SK-N-SH treated with all-trans-retinoic acid at 6 μM for 48 hours (cell line): ENCODE measurements at regions not wholly inside any gene's neighbourhood (a gene's known extent, or its start where the extent isn't known, plus 50 kb on each side); places are given as distances from the start of the nearest gene placed in this dataset.

Experiments used
- ISL1 ChIP-seq: fragments of 250-450 bp; sonication (Bioruptor Pico); IDR thresholded peaks from 2 replicates; pipeline ENCODE4 v2.1.2; 2022; ENCODE audit warnings: mild to moderate bottlenecking, moderate library complexity
- PPARA ChIP-seq: fragments of 250-450 bp; sonication (Bioruptor Pico); IDR thresholded peaks from 2 replicates; pipeline ENCODE4 v1.5.0; 2020; ENCODE audit warnings: mild to moderate bottlenecking, borderline replicate concordance
- RARB ChIP-seq: fragments of 250-450 bp; sonication (Bioruptor Pico); IDR thresholded peaks from 2 replicates; pipeline ENCODE4 v1.8.0; 2021; ENCODE audit warnings: mild to moderate bottlenecking, moderate library complexity
- TCF4 ChIP-seq: fragments of 250-450 bp; sonication (Bioruptor Pico); IDR thresholded peaks from 2 replicates; pipeline ENCODE4 v1.8.0; 2021; ENCODE audit warnings: mild to moderate bottlenecking, moderate library complexity, borderline replicate concordance
- ZFP3 ChIP-seq: fragments of 250-450 bp; sonication (Bioruptor Pico); IDR thresholded peaks from 2 replicates; pipeline ENCODE4 v1.5.0; 2020; ENCODE audit warnings: mild to moderate bottlenecking, moderate library complexity
- ZFP30 ChIP-seq: fragments of 450-650 bp; formaldehyde crosslinking; IDR thresholded peaks from 2 replicates; pipeline ENCODE4 v1.5.0; 2022; ENCODE audit warnings: mild to moderate bottlenecking, moderate library complexity
- TF ChIP-seq, protein P1 (sequence below): fragments of 250-450 bp; sonication (Bioruptor Pico); IDR thresholded peaks from 2 replicates; pipeline ENCODE4 v1.5.1; 2020; ENCODE audit warnings: low read depth, mild to moderate bottlenecking, moderate library complexity
- TF ChIP-seq, protein P2 (sequence below): fragments of 250-450 bp; sonication (Bioruptor Pico); IDR thresholded peaks from 2 replicates; pipeline ENCODE4 v1.8.0; 2021; ENCODE audit warnings: low read depth, mild to moderate bottlenecking, moderate library complexity, borderline replicate concordance

- no peak for TF ChIP-seq ZFP3 (CRISPR knock-in tag)
- TF ChIP-seq, protein P1, sequence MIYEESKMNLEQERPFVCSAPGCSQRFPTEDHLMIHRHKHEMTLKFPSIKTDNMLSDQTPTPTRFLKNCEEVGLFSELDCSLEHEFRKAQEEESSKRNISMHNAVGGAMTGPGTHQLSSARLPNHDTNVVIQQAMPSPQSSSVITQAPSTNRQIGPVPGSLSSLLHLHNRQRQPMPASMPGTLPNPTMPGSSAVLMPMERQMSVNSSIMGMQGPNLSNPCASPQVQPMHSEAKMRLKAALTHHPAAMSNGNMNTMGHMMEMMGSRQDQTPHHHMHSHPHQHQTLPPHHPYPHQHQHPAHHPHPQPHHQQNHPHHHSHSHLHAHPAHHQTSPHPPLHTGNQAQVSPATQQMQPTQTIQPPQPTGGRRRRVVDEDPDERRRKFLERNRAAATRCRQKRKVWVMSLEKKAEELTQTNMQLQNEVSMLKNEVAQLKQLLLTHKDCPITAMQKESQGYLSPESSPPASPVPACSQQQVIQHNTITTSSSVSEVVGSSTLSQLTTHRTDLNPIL (CRISPR knock-in tag), result no peak
- TF ChIP-seq ZFP30 (CRISPR knock-in tag), result no peak
- no peak for TF ChIP-seq ISL1
- no peak for TF ChIP-seq PPARA (CRISPR knock-in tag)
- no peak for TF ChIP-seq RARB
- TF ChIP-seq, protein P2, sequence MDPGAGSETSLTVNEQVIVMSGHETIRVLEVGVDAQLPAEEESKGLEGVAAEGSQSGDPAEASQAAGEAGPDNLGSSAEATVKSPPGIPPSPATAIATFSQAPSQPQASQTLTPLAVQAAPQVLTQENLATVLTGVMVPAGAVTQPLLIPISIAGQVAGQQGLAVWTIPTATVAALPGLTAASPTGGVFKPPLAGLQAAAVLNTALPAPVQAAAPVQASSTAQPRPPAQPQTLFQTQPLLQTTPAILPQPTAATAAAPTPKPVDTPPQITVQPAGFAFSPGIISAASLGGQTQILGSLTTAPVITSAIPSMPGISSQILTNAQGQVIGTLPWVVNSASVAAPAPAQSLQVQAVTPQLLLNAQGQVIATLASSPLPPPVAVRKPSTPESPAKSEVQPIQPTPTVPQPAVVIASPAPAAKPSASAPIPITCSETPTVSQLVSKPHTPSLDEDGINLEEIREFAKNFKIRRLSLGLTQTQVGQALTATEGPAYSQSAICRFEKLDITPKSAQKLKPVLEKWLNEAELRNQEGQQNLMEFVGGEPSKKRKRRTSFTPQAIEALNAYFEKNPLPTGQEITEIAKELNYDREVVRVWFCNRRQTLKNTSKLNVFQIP (CRISPR knock-in tag), result no peak
- TF ChIP-seq TCF4 (CRISPR knock-in tag), result peak; percentile 56; the same call in 1 of the 2 replicates
Measured at GRCh38 chr13:39929583-39929982, 274.1 kb downstream of the COG6 start.
